Loucy (cell line): ENCODE measurements at regions not wholly inside any gene's neighbourhood (a gene's known extent, or its start where the extent isn't known, plus 50 kb on each side); places are given as distances from the start of the nearest gene placed in this dataset.
"Not testable (repeated sequence)": the region's sequence is repeated elsewhere in the genome, so short reads cannot be mapped to it uniquely, and the experiment has no call there.

Source experiments
- H2AFZ ChIP-seq: fragments of 200-600 bp; sonication (generic); 2 replicates; pipeline ENCODE4 v1.6.0; 2016; ENCODE audit warnings: antibody characterized with exemption, mild to moderate bottlenecking, low read length, moderate library complexity
- H3F3A ChIP-seq: fragments of 200-600 bp; 2 replicates; pipeline ENCODE4 v1.6.0; 2016; ENCODE audit warnings: antibody characterized with exemption, low read depth, mild to moderate bottlenecking
- H3K27me3 ChIP-seq: fragments of 200-600 bp; sonication (generic); 2 replicates; pipeline ENCODE4 v1.6.1; 2014; ENCODE audit warnings: low read length, mild to moderate bottlenecking; ENCODE audit not compliant: insufficient read depth, poor library complexity, severe bottlenecking
- H3K36me3 ChIP-seq: fragments of 200-600 bp; sonication (generic); 2 replicates; pipeline ENCODE4 v1.6.1; 2016; ENCODE audit warnings: low read length; ENCODE audit not compliant: insufficient read depth
- H3K4me1 ChIP-seq: fragments of 200-600 bp; sonication (generic); 2 replicates; pipeline ENCODE4 v1.5.1; 2014; ENCODE audit warnings: low read length, mild to moderate bottlenecking; ENCODE audit not compliant: insufficient read depth, poor library complexity, severe bottlenecking
- H3K4me2 ChIP-seq: fragments of 200-600 bp; sonication (generic); 2 replicates; pipeline ENCODE4 v1.6.0; 2014; ENCODE audit warnings: antibody characterized with exemption, low read length, low read depth, mild to moderate bottlenecking; ENCODE audit not compliant: poor library complexity, severe bottlenecking
- H3K4me3 ChIP-seq: fragments of 200-600 bp; sonication (generic); 2 replicates; pipeline ENCODE4 v1.5.1; 2014; ENCODE audit warnings: low read length, mild to moderate bottlenecking, mixed read lengths; ENCODE audit not compliant: poor library complexity, severe bottlenecking
- H3K79me2 ChIP-seq: fragments of 200-600 bp; sonication (generic); 2 replicates; pipeline ENCODE4 v1.6.1; 2014; ENCODE audit warnings: low read length; ENCODE audit not compliant: insufficient read depth
- H3K9ac ChIP-seq: fragments of 200-600 bp; sonication (generic); 2 replicates; pipeline ENCODE4 v1.6.0; 2014; ENCODE audit warnings: mild to moderate bottlenecking, low read depth, low read length, moderate library complexity; ENCODE audit not compliant: poor library complexity, severe bottlenecking
- H3K9me2 ChIP-seq: fragments of 200-600 bp; sonication (generic); replicated peaks from 2 replicates; pipeline ENCODE4 v1.6.1; 2016; ENCODE audit warnings: low read depth, low read length, mixed read lengths
- H3K9me3 ChIP-seq: fragments of 200-600 bp; sonication (generic); 2 replicates; pipeline ENCODE4 v1.6.1; 2014; ENCODE audit warnings: mild to moderate bottlenecking, antibody characterized with exemption, low read length, low read depth; ENCODE audit not compliant: insufficient read depth
- H4K20me1 ChIP-seq: fragments of 200-600 bp; sonication (generic); 2 replicates; pipeline ENCODE4 v1.6.0; 2014; ENCODE audit warnings: antibody characterized with exemption, low read length, mild to moderate bottlenecking; ENCODE audit not compliant: insufficient read depth, poor library complexity, severe bottlenecking
- EZH2phosphoT487 ChIP-seq: fragments of 200-600 bp; IDR thresholded peaks from 2 replicates; pipeline ENCODE4 v1.6.1; 2018; ENCODE audit warnings: antibody characterized with exemption, mild to moderate bottlenecking, moderate library complexity, borderline replicate concordance
- TF ChIP-seq, protein P1 (sequence below): fragments of 200-600 bp; sonication (generic); conservative IDR thresholded peaks from 2 replicates; pipeline ENCODE4 v1.5.1; 2014; ENCODE audit warnings: mild to moderate bottlenecking, antibody characterized with exemption, low read length

DNA sequence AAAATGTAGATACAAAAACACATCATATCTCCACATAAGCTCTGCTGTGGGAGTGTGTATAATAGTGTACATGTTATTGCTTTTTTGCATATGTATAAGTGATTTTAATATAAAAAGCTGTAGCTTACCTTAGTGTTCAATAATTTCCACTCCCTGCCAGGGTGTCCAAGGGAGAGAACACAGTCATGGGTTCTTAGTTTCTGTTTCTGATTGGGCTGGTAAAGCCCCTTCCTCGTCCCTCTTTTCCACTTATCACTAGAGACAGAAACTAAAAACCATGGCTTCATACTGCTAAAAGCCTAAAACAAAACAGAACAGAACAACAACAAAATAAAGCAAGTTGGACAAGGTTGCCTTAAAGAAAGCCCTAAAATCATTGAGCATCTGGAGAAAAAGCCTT, 74.4 kb upstream of the S1PR3 start:
- no peak overlapping the region for H3K4me2 ChIP-seq
- H3K4me1 ChIP-seq = peaks cover 49% of the 10 kb centered on the region
- no peaks in the 10 kb centered on the region for H4K20me1 ChIP-seq
- TF ChIP-seq EZH2phosphoT487 = no peak
- TF ChIP-seq, protein P1, sequence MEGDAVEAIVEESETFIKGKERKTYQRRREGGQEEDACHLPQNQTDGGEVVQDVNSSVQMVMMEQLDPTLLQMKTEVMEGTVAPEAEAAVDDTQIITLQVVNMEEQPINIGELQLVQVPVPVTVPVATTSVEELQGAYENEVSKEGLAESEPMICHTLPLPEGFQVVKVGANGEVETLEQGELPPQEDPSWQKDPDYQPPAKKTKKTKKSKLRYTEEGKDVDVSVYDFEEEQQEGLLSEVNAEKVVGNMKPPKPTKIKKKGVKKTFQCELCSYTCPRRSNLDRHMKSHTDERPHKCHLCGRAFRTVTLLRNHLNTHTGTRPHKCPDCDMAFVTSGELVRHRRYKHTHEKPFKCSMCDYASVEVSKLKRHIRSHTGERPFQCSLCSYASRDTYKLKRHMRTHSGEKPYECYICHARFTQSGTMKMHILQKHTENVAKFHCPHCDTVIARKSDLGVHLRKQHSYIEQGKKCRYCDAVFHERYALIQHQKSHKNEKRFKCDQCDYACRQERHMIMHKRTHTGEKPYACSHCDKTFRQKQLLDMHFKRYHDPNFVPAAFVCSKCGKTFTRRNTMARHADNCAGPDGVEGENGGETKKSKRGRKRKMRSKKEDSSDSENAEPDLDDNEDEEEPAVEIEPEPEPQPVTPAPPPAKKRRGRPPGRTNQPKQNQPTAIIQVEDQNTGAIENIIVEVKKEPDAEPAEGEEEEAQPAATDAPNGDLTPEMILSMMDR = no peak
- H3K36me3 ChIP-seq = no peaks in the 10 kb centered on the region
- no peaks in the 10 kb centered on the region for H3K9me2 ChIP-seq
- H3K9me3 ChIP-seq = peaks cover 22% of the 10 kb centered on the region; the same call in 1 of the 2 replicates
- no peak overlapping the region for H2AFZ ChIP-seq
- no peaks in the 10 kb centered on the region for H3K79me2 ChIP-seq
- H3F3A ChIP-seq = peaks cover 15% of the 10 kb centered on the region
- H3K27me3 ChIP-seq = no peaks in the 10 kb centered on the region
- H3K9ac ChIP-seq = no peak overlapping the region
- H3K4me3 ChIP-seq = no peak overlapping the region

DNA sequence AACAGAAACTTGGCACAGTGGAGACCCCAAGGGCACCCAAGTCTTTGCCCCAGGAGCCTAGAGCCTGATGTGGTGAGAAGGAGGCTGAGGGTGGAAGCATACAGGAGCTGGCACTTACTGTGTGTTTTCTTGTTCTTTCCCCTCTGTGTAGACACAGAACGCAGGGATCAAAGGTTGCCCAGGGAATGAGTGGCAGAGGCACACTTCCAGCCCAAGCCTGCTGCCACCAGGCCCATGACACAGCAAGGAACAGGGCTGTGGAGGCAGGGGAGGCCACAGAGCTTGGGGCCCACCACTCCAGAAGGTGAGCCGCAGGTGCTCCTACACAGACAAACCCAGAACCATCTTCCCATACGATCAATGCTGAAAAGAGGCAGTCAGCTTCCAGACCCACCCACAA, 73.9 kb upstream of the S1PR3 start:
- Histone ChIP-seq H2AFZ (no peak overlapping the region), H3K36me3 (no peaks in the 10 kb centered on the region), H3K4me1 (peaks cover 47% of the 10 kb centered on the region), H3K27me3 (no peaks in the 10 kb centered on the region), H3K79me2 (no peaks in the 10 kb centered on the region), H3F3A (peaks cover 16% of the 10 kb centered on the region), H3K4me3 (no peak overlapping the region), H3K9me3 (peaks cover 22% of the 10 kb centered on the region; the same call in 1 of the 2 replicates), H4K20me1 (no peaks in the 10 kb centered on the region), H3K4me2 (no peak overlapping the region), H3K9me2 (no peaks in the 10 kb centered on the region), H3K9ac (no peak overlapping the region)
- TF ChIP-seq, protein P1 = no peak
- no peak for TF ChIP-seq EZH2phosphoT487

DNA sequence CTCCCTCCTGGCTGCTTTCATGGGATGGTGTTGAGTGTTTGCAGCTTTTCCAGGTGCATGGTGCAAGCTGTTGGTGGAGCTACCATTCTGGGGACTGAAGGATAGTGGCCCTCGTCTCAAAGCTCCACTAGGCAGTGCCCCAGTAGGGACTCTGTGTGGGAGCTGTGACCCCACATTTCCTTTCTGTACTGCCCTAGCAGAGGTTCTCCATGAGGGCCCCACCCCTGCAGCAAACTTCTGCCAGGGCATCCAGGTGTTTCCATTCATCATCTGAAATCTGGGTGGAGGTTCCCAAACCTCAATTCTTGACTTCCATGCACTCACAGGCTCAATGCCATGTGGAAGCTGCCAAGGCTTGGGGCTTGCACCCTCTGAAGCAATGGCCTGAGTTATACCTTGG, 72.7 kb upstream of the S1PR3 start:
- Histone ChIP-seq H3F3A (peaks cover 28% of the 10 kb centered on the region), H3K4me1 (peaks cover 49% of the 10 kb centered on the region), H3K9me3 (peaks cover 22% of the 10 kb centered on the region; the same call in 1 of the 2 replicates)
- not testable (repeated sequence) for H3K27me3 ChIP-seq, H3K9ac ChIP-seq, H3K36me3 ChIP-seq, H3K4me2 ChIP-seq, H3K79me2 ChIP-seq, H2AFZ ChIP-seq, H3K4me3 ChIP-seq, H3K9me2 ChIP-seq, H4K20me1 ChIP-seq

DNA sequence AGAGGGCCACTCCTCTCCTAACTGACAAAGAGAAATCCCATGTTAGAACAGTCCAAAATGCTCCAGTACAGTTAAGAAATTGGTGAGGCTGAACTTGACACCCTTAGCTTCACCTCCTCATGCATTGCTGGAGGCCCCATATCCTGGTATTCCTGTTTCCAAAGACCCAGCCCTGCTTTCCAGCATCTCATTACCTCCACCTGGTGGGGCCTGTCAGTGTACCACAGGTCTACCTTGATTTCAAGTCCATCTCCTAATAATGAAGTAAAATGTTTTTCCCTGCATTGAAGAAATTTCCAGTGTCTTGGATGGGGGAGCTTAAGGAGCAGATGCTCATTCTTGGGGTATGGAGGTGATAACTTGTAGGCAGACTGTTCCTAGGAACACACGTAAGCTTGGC, 70.6 kb upstream of the S1PR3 start:
- Histone ChIP-seq H3K4me3 (peak overlapping the region; percentile 51), H3K27me3 (no peaks in the 10 kb centered on the region), H3K4me2 (peak overlapping the region; percentile 71), H3K79me2 (no peaks in the 10 kb centered on the region), H3F3A (peaks cover 28% of the 10 kb centered on the region), H3K9me3 (peaks cover 22% of the 10 kb centered on the region; the same call in 1 of the 2 replicates), H3K4me1 (peaks cover 55% of the 10 kb centered on the region), H4K20me1 (no peaks in the 10 kb centered on the region), H2AFZ (no peak overlapping the region), H3K36me3 (no peaks in the 10 kb centered on the region), H3K9ac (peak overlapping the region; percentile 78), H3K9me2 (no peaks in the 10 kb centered on the region)
- TF ChIP-seq EZH2phosphoT487 = no peak
- TF ChIP-seq, protein P1 = peak; percentile 37; the same call in 1 of the 2 replicates
